ENCODE measurements at regions not wholly inside any gene's neighbourhood (a gene's known extent, or its start where the extent isn't known, plus 50 kb on each side); places are given as distances from the start of the nearest gene placed in this dataset.

GRCh38 chr14:48086516-48086915 is 411.1 kb upstream of the MDGA2 start:
- H3K36me3 ChIP-seq: no peaks in the 10 kb centered on the region
- no peak overlapping the region for H3K27ac ChIP-seq
- no peaks in the 10 kb centered on the region for H3K27me3 ChIP-seq
- TF ChIP-seq POLR2A (IDR thresholded peaks at IDR 0.05) (no peak), CTCF (IDR thresholded peaks at IDR 0.05) (no peak), EP300 (IDR thresholded peaks at IDR 0.05) (no peak)
- WGBS, 3 donors: 81 to 84% (median 83%) methylated on average over 1 of the region's 1 CpG
- H3K4me1 ChIP-seq (ENCODE audit: insufficient read depth): no peaks in the 10 kb centered on the region
- no peaks in the 10 kb centered on the region for H3K9me3 ChIP-seq
- H3K4me3 ChIP-seq: no peak overlapping the region
- intact Hi-C loops (cut with DNase I): no loop called here
- DNase-seq: no peak

GRCh38 chr14:48075487-48075886 is 400.1 kb upstream of the MDGA2 start:
- 85 to 91% (median 89%) methylated on average over 1 of the region's 1 CpG for WGBS, 3 donors
- Histone ChIP-seq H3K27me3 (no peaks in the 10 kb centered on the region), H3K4me1 (ENCODE audit: insufficient read depth) (no peaks in the 10 kb centered on the region), H3K9me3 (no peaks in the 10 kb centered on the region), H3K27ac (no peak overlapping the region), H3K4me3 (no peak overlapping the region), H3K36me3 (no peaks in the 10 kb centered on the region)
- no peak for DNase-seq
- no peak for TF ChIP-seq CTCF (IDR thresholded peaks at IDR 0.05)
- TF ChIP-seq POLR2A (IDR thresholded peaks at IDR 0.05): no peak
- no peak for TF ChIP-seq EP300 (IDR thresholded peaks at IDR 0.05)
- intact Hi-C loops (cut with DNase I): no loop called here

GRCh38 chr14:48052973-48053372 is 377.6 kb upstream of the MDGA2 start:
- Histone ChIP-seq H3K36me3 (no peaks in the 10 kb centered on the region), H3K27ac (no peak overlapping the region), H3K9me3 (no peaks in the 10 kb centered on the region), H3K4me1 (ENCODE audit: insufficient read depth) (no peaks in the 10 kb centered on the region), H3K4me3 (no peak overlapping the region), H3K27me3 (no peaks in the 10 kb centered on the region)
- TF ChIP-seq EP300 (IDR thresholded peaks at IDR 0.05) (no peak), POLR2A (IDR thresholded peaks at IDR 0.05) (no peak), CTCF (IDR thresholded peaks at IDR 0.05) (no peak)
- no peak for DNase-seq
- intact Hi-C loops (cut with DNase I): no loop called here
- WGBS, 3 donors: 0 to 4% (median 3%) methylated on average over 1 of the region's 1 CpG

- Histone ChIP-seq H3K4me1 (ENCODE audit: insufficient read depth) (no peaks in the 10 kb centered on the region), H3K27ac (no peak overlapping the region), H3K27me3 (no peaks in the 10 kb centered on the region), H3K36me3 (no peaks in the 10 kb centered on the region), H3K4me3 (no peak overlapping the region), H3K9me3 (no peaks in the 10 kb centered on the region)
- 79 to 81% (median 81%) methylated on average over 8 of the region's 8 CpGs for WGBS, 3 donors
- no peak for TF ChIP-seq EP300 (IDR thresholded peaks at IDR 0.05)
- no peak for TF ChIP-seq CTCF (IDR thresholded peaks at IDR 0.05)
- TF ChIP-seq POLR2A (IDR thresholded peaks at IDR 0.05): no peak
- no peak for DNase-seq
- intact Hi-C loops (cut with DNase I): no loop called here
These were observed 360.4 kb upstream of the MDGA2 start for GRCh38 chr14:48035836-48036235.

- H3K27ac ChIP-seq: no peak overlapping the region
- TF ChIP-seq EP300 (IDR thresholded peaks at IDR 0.05) (no peak), POLR2A (IDR thresholded peaks at IDR 0.05) (no peak), CTCF (IDR thresholded peaks at IDR 0.05) (no peak)
- WGBS, 3 donors: 64 to 73% (median 70%) methylated on average over 2 of the region's 2 CpGs
- no peak overlapping the region for H3K4me3 ChIP-seq
- no peaks in the 10 kb centered on the region for H3K9me3 ChIP-seq
- DNase-seq: no peak
- H3K27me3 ChIP-seq: no peaks in the 10 kb centered on the region
- no peaks in the 10 kb centered on the region for H3K4me1 ChIP-seq (ENCODE audit: insufficient read depth)
- H3K36me3 ChIP-seq: no peaks in the 10 kb centered on the region
- intact Hi-C loops (cut with DNase I): no loop called here
These were observed 351.7 kb upstream of the MDGA2 start for GRCh38 chr14:48027115-48027514.

All from ovary (tissue), 7 donors.